ENCODE measurements at regions not wholly inside any gene's neighbourhood (a gene's known extent, or its start where the extent isn't known, plus 50 kb on each side); places are given as distances from the start of the nearest gene placed in this dataset.

DNA sequence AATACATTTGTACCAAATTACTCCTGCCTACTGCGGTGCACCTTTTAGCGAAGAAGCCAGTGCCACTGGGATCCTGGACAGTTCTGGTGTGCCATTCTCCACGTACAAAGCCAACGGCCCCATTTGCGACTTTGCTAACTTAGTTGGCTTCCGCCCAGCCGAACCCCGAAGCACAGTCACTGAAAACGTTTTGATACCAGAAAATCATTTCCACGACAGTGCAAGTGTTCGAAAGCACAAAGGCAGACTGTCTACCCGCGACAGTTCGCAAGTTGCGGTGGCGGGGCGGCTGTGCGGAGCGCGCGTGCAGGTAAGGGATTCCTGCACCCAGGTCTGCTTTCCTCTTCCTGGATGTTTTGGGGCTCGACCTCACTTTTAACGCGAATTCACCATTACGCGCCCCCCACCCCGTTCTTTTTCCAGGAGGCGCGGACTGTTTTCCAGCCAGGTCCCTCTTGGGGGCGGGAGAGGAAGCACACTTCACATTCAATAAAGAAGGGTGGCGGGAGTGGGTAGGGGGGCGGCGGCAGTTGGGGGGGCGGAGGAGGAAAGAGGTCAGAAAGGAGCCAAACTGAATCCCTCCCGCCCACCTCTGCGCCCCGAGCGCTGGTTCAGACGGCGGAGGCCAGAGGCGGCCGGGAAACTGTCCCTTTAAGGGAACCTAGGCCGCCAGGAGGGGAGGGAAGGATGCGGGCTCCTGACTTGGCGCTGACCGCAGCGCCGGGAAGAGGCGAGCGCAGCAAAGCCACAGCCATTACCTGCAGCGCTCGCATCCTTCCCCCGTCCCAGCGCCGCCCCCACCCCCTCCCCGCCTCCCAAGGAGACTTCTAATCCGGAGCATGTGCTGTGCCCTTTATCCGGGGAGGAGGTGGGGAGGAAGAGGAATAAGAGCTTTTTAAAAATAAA is 107.4 kb upstream of the KCTD1 start:
- H3K4me1 ChIP-seq (ENCODE audit: control insufficient read depth, insufficient read depth, low read length), result peaks cover 12% of the 10 kb centered on the region
- H3K4me3 ChIP-seq (ENCODE audit: low read length), result peak overlapping the region; percentile 72
- H3K9ac ChIP-seq (ENCODE audit: low read depth, low read length), result no peak overlapping the region
- H3K9me3 ChIP-seq (replicated peaks; ENCODE audit: low read length), result no peaks in the 10 kb centered on the region
- peaks cover 76% of the 10 kb centered on the region for H3K27me3 ChIP-seq (ENCODE audit: control insufficient read depth, insufficient read depth, low read length)
- H3K4me2 ChIP-seq (ENCODE audit: low read length), result peak overlapping the region; percentile 87
- H3K36me3 ChIP-seq (ENCODE audit: insufficient read depth, low read length), result no peaks in the 10 kb centered on the region

DNA sequence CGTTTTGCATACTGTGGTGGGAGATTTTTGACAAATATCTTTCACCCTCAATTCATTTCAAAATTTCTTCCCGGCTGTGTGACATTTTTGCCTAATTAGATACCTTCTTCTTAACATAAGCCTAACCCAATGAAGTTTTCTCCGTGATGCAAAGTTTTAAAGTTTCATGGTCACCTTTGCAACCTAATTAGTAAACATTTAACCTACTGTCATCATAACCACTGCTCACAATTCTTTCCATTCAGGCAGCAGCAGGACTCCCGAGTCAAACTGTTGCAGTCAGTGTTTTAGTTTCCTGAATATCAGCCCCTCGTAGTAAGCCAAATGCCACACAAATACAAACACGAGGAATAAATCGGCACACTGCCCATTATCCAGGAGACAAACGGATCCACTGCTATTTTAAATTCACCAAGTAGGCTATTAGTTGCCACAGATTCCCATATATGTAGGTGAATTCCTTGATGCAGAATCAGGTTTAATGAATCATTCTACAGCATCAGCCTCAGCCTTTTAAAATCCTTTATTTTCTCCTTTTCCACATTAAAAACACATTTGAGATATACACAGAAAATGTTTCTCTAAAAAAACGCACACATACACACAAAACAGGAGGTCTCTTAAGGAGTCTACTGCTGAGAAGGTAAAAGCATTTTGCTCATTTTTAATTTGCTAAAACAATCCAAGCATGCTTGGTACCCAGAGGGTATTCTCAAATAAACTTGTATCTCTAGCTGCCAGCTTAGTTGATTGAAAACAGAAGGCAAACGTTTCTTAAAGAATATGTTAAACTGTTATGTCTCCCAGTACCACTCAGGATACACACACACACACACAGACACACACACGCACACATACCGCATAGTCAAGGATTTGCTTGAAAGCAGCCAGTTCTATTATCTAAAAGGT is 106.5 kb upstream of the KCTD1 start:
- Histone ChIP-seq H3K4me2 (ENCODE audit: low read length) (peak overlapping the region; percentile 87), H3K9ac (ENCODE audit: low read depth, low read length) (no peak overlapping the region), H3K36me3 (ENCODE audit: insufficient read depth, low read length) (no peaks in the 10 kb centered on the region), H3K27me3 (ENCODE audit: control insufficient read depth, insufficient read depth, low read length) (peaks cover 73% of the 10 kb centered on the region), H3K4me3 (ENCODE audit: low read length) (no peak overlapping the region), H3K4me1 (ENCODE audit: control insufficient read depth, insufficient read depth, low read length) (peaks cover 12% of the 10 kb centered on the region), H3K9me3 (replicated peaks; ENCODE audit: low read length) (no peaks in the 10 kb centered on the region)

DNA sequence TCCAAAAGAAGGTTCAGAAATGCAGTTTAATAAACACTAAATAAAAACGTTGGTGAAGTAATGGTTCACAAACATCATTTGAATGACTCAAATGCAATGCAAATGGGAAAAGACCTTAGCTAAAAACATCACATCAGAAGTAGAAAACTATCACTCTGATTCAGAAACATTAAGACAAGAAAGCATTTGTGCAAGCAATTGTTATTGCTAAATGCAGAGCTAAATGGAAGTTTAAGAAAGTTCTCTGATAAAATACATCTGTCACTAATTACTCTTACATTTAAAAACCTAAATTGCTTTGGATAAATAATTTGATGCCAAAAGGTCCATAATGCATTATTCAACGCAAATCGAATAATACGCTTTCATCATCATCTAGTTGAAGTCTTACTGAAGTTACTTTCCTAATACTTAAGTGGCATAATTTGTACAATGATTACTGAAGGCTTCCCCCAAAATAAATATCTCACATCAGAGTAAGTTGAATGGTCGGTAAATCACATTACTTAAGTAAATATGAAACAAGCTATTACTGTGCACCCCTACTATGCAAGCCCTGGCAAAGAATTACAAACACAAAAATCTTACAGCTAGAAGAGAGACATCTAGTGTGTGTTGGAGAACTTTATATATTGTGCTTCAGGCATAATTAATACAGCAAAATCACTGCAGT is 105.7 kb upstream of the KCTD1 start:
- Histone ChIP-seq H3K27me3 (ENCODE audit: control insufficient read depth, insufficient read depth, low read length) (peaks cover 65% of the 10 kb centered on the region), H3K4me1 (ENCODE audit: control insufficient read depth, insufficient read depth, low read length) (peaks cover 12% of the 10 kb centered on the region)

DNA sequence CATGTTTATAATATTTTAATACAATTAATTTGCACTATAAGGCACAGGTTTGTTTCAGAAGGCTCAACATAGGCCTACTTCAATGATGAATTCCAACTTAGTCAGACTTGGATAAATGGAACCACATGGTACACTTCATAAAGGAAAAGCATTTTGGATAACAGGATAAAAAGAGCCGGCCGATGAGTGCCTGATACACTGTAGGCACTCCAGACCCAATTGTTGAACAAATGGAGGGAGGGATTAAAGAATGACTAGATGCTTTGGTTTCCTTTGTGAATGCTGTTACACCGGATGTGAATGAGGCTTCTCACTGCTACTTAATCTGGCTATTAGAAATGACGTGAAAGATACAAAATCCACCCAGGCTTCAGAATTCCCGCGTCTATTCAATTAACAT is 104.1 kb upstream of the KCTD1 start:
- Histone ChIP-seq H3K4me2 (ENCODE audit: low read length) (no peak overlapping the region), H3K4me1 (ENCODE audit: control insufficient read depth, insufficient read depth, low read length) (peaks cover 6% of the 10 kb centered on the region), H3K9me3 (replicated peaks; ENCODE audit: low read length) (no peaks in the 10 kb centered on the region), H3K36me3 (ENCODE audit: insufficient read depth, low read length) (no peaks in the 10 kb centered on the region), H3K4me3 (ENCODE audit: low read length) (no peak overlapping the region), H3K27me3 (ENCODE audit: control insufficient read depth, insufficient read depth, low read length) (peaks cover 49% of the 10 kb centered on the region), H3K9ac (ENCODE audit: low read depth, low read length) (no peak overlapping the region)

More for the DNA sequence above, 105.7 kb upstream of the KCTD1 start:
- H3K36me3 ChIP-seq (ENCODE audit: insufficient read depth, low read length), result no peaks in the 10 kb centered on the region
- no peak overlapping the region for H3K4me3 ChIP-seq (ENCODE audit: low read length)
- no peaks in the 10 kb centered on the region for H3K9me3 ChIP-seq (replicated peaks; ENCODE audit: low read length)
- H3K9ac ChIP-seq (ENCODE audit: low read depth, low read length), result no peak overlapping the region
- H3K4me2 ChIP-seq (ENCODE audit: low read length), result no peak overlapping the region

DNA sequence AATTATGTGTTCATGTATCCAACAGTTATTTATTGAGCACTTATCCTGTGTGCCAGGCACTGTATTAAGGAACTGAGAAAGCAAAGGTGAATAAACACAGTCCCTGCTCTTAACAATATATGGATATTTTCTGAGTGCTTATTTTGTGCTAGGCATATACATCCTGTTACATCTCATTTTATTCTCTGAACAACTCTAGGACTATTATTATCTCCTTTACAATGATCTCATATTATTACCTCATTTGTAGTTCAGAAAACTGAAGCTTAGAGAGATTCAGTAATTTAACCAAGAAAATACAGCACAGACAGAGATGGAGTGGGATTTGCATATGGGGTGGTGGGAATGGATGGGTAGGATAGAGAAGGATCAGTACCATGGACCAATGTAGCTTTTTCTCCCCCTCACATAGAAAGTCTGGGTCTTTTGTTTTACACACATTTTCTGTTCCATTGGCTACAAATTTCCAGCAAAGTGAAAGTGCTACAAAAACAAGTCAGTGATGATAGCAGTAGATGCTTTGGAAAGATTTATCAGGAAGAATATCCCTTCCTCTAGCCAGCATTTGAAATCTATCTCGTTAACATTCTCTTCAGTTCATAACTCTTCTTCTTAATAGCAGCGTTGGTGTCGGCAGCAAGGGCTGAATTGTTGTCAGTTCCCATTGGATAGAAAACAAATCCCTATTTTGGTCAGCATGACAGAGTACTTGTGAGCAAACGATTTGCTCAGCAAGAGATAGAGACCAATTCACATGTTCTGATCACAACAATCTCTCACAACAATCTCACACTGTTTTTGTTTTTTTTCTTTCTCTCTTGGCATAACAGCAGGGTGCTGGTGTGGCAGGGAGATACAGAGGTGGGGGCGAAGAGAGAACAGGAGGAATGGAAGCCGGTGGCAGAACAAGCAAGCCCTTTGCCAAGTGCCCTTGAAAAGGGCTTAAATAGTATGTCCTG is 102.2 kb upstream of the KCTD1 start:
- no peaks in the 10 kb centered on the region for H3K9me3 ChIP-seq (replicated peaks; ENCODE audit: low read length)

DNA sequence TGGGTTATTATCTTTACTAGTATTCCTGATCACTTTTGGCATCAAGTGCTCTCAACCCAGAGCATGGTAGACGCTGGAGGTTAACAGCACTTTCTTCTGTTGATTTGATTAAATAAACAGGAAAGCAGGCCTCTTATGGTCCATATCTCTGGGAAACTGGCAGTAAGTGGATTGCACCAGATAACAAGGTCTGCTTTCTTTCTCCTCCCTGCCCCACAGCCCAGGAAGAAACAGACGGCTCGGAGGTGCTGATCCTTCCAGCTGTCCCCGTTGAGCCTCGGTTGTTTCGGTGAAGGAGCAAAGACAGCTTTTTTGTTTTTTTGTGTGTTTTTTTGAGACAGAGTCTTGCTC is 100.8 kb upstream of the KCTD1 start:
- Histone ChIP-seq H3K9me3 (replicated peaks; ENCODE audit: low read length) (no peaks in the 10 kb centered on the region), H3K4me3 (ENCODE audit: low read length) (no peak overlapping the region), H3K4me1 (ENCODE audit: control insufficient read depth, insufficient read depth, low read length) (no peaks in the 10 kb centered on the region), H3K4me2 (ENCODE audit: low read length) (no peak overlapping the region), H3K36me3 (ENCODE audit: insufficient read depth, low read length) (no peaks in the 10 kb centered on the region), H3K9ac (ENCODE audit: low read depth, low read length) (no peak overlapping the region), H3K27me3 (ENCODE audit: control insufficient read depth, insufficient read depth, low read length) (peaks cover 38% of the 10 kb centered on the region)

More for the DNA sequence above, 102.2 kb upstream of the KCTD1 start:
- Histone ChIP-seq H3K36me3 (ENCODE audit: insufficient read depth, low read length) (no peaks in the 10 kb centered on the region), H3K9ac (ENCODE audit: low read depth, low read length) (no peak overlapping the region), H3K27me3 (ENCODE audit: control insufficient read depth, insufficient read depth, low read length) (peaks cover 50% of the 10 kb centered on the region), H3K4me3 (ENCODE audit: low read length) (no peak overlapping the region), H3K4me1 (ENCODE audit: control insufficient read depth, insufficient read depth, low read length) (peaks cover 2% of the 10 kb centered on the region), H3K4me2 (ENCODE audit: low read length) (no peak overlapping the region)

DNA sequence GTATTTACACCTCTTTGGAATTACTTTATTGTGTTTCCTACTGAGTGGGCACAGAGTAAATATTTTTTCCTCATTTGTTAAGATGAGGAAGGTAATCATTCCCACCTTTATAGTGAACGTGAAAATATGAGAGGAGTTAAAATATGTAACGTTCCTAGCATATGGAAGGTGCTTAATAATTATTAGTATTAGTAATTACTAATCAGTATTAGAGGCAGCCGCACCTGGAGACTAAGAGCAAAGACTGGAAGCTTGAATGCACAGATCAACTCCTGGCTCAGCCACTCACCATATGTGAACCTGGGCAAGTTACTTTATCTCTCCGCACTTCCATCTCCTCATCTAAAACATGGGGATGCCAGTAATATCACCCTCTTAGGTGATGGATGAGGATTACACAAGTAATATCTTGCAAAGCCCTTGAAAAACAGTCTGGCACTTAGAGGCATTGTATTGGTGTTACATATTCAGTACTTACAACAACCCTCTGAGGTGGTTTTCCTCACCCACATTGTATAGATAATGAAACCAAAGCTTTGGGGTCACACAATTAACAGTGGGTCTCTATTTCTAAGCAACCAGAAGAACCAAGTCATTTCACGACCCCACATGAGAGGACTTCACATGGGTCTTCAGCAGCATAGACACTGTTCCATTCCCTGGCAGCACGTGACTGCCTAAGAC is 100.3 kb upstream of the KCTD1 start:
- no peak overlapping the region for H3K4me3 ChIP-seq (ENCODE audit: low read length)
- H3K36me3 ChIP-seq (ENCODE audit: insufficient read depth, low read length), result no peaks in the 10 kb centered on the region
- no peak overlapping the region for H3K4me2 ChIP-seq (ENCODE audit: low read length)
- H3K9me3 ChIP-seq (replicated peaks; ENCODE audit: low read length), result no peaks in the 10 kb centered on the region
- H3K9ac ChIP-seq (ENCODE audit: low read depth, low read length), result no peak overlapping the region
- peaks cover 35% of the 10 kb centered on the region for H3K27me3 ChIP-seq (ENCODE audit: control insufficient read depth, insufficient read depth, low read length)
- no peaks in the 10 kb centered on the region for H3K4me1 ChIP-seq (ENCODE audit: control insufficient read depth, insufficient read depth, low read length)

DNA sequence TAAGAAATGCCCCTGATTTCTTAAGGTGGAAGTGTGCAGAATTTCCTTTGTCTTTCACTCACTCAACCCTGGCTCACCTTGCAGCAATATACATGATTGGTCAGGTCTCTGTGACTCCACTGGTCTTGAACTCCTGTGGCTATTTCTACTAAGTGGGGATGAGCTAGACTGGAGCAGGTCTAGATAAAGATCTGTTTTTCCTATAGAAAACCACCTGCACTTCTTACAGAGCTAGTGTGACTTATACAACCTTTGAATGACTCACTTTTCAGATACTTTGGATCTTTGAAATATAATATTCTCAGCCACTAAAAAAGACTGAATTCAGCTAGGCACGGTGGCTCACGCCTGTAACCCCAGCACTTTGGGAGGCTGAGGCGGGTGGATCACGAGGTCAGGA is 98.5 kb upstream of the KCTD1 start:
- Histone ChIP-seq H3K36me3 (ENCODE audit: insufficient read depth, low read length) (no peaks in the 10 kb centered on the region), H3K27me3 (ENCODE audit: control insufficient read depth, insufficient read depth, low read length) (peaks cover 21% of the 10 kb centered on the region), H3K4me1 (ENCODE audit: control insufficient read depth, insufficient read depth, low read length) (no peaks in the 10 kb centered on the region), H3K9ac (ENCODE audit: low read depth, low read length) (no peak overlapping the region), H3K4me3 (ENCODE audit: low read length) (no peak overlapping the region), H3K9me3 (replicated peaks; ENCODE audit: low read length) (no peaks in the 10 kb centered on the region), H3K4me2 (ENCODE audit: low read length) (no peak overlapping the region)

DNA sequence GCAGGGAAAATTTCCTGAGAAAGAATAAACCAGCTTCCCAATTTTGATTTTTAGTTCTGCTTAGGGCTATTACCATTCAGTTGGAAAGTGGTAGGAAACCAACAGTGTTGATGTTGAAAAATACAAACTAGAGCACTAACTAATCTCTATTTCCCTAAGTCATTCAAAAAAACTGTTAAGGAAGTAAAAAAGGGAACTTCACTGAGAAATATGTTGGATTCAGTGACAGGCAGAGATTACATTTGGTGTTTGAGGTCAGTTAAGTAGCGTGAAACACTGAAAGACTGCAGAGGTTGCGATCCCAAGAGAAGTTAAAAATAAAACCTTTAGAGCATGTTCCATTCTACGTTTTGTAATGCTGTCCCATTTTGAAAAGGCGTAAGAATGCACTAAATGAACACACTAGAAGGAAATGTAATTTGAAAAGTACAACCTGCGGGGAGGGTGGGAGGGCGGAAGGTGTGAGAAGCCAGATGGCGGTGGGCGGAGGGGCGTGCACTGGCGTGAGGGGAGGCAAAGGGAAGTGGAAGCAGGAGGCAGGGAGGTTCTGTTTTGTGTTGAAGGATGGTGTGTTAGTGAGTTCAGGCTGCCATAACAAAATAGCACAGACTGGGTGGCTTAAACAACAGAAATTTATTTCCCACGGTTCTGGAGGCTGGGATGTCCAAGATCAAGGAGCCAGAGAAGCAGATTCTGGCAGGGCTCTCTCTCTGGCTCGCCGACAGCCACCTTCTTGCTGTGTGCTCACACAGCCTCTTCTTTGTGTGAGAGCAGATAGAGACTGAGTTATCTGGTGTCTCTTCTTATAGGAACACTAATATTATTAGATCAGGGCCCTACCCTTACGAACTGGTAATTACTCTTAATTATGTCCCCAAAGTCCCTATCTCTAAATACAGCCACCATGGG is 94.3 kb upstream of the KCTD1 start:
- peaks cover 36% of the 10 kb centered on the region for H3K27me3 ChIP-seq (ENCODE audit: control insufficient read depth, insufficient read depth, low read length)
- no peak overlapping the region for H3K9ac ChIP-seq (ENCODE audit: low read depth, low read length)
- no peaks in the 10 kb centered on the region for H3K9me3 ChIP-seq (replicated peaks; ENCODE audit: low read length)
- no peaks in the 10 kb centered on the region for H3K4me1 ChIP-seq (ENCODE audit: control insufficient read depth, insufficient read depth, low read length)
- H3K4me2 ChIP-seq (ENCODE audit: low read length), result no peak overlapping the region
- no peaks in the 10 kb centered on the region for H3K36me3 ChIP-seq (ENCODE audit: insufficient read depth, low read length)
- H3K4me3 ChIP-seq (ENCODE audit: low read length), result no peak overlapping the region

All from skeletal muscle satellite cell (primary cell).